ENCODE measurements at regions not wholly inside any gene's neighbourhood (a gene's known extent, or its start where the extent isn't known, plus 50 kb on each side); places are given as distances from the start of the nearest gene placed in this dataset.

DNA sequence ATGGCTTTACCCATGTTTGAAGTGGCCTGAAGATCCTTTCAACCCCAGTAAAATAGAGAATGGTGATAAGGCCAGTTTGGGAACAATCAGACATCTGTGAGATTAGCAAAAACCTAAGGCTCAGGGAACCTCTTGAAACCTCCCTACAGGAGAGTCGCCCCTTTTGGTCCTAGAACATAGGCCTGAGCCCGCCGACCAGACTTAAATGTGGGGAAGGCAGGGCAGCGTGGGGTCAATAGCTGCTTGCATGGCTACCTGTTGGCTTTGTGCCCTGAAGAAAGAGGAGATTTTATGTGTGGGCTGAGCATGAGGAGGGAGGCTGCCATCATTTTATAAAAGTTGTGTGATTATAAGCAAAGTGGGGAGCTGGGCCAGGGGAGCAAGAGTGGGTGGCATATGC, 97.6 kb upstream of the TBX20 start:
- H3F3A ChIP-seq (ENCODE audit: insufficient read depth, low read length, poor library complexity, severe bottlenecking) = no peaks in the 10 kb centered on the region
- H3K79me2 ChIP-seq (replicated peaks; ENCODE audit: insufficient read depth, low read length) = no peaks in the 10 kb centered on the region
- TF ChIP-seq MXI1 (conservative IDR thresholded peaks at IDR 0.05; ENCODE audit: poor library complexity, severe bottlenecking) (no peak), POLR2AphosphoS5 (IDR thresholded peaks at IDR 0.05) (no peak), SMC3 (conservative IDR thresholded peaks at IDR 0.05; ENCODE audit: poor library complexity) (no peak), EP300 (conservative IDR thresholded peaks at IDR 0.05; ENCODE audit: poor library complexity, severe bottlenecking) (no peak), RAD21 (conservative IDR thresholded peaks at IDR 0.05) (no peak), EZH2 (IDR thresholded peaks at IDR 0.05; ENCODE audit: borderline replicate concordance, insufficient read depth, low read length, poor library complexity, severe bottlenecking) (no peak), TAF1 (IDR thresholded peaks at IDR 0.05; ENCODE audit: low read depth) (no peak)
- TF ChIP-seq, protein P1, sequence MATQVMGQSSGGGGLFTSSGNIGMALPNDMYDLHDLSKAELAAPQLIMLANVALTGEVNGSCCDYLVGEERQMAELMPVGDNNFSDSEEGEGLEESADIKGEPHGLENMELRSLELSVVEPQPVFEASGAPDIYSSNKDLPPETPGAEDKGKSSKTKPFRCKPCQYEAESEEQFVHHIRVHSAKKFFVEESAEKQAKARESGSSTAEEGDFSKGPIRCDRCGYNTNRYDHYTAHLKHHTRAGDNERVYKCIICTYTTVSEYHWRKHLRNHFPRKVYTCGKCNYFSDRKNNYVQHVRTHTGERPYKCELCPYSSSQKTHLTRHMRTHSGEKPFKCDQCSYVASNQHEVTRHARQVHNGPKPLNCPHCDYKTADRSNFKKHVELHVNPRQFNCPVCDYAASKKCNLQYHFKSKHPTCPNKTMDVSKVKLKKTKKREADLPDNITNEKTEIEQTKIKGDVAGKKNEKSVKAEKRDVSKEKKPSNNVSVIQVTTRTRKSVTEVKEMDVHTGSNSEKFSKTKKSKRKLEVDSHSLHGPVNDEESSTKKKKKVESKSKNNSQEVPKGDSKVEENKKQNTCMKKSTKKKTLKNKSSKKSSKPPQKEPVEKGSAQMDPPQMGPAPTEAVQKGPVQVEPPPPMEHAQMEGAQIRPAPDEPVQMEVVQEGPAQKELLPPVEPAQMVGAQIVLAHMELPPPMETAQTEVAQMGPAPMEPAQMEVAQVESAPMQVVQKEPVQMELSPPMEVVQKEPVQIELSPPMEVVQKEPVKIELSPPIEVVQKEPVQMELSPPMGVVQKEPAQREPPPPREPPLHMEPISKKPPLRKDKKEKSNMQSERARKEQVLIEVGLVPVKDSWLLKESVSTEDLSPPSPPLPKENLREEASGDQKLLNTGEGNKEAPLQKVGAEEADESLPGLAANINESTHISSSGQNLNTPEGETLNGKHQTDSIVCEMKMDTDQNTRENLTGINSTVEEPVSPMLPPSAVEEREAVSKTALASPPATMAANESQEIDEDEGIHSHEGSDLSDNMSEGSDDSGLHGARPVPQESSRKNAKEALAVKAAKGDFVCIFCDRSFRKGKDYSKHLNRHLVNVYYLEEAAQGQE (IDR thresholded peaks at IDR 0.05; ENCODE audit: borderline replicate concordance) = no peak
- TF ChIP-seq, protein P2, sequence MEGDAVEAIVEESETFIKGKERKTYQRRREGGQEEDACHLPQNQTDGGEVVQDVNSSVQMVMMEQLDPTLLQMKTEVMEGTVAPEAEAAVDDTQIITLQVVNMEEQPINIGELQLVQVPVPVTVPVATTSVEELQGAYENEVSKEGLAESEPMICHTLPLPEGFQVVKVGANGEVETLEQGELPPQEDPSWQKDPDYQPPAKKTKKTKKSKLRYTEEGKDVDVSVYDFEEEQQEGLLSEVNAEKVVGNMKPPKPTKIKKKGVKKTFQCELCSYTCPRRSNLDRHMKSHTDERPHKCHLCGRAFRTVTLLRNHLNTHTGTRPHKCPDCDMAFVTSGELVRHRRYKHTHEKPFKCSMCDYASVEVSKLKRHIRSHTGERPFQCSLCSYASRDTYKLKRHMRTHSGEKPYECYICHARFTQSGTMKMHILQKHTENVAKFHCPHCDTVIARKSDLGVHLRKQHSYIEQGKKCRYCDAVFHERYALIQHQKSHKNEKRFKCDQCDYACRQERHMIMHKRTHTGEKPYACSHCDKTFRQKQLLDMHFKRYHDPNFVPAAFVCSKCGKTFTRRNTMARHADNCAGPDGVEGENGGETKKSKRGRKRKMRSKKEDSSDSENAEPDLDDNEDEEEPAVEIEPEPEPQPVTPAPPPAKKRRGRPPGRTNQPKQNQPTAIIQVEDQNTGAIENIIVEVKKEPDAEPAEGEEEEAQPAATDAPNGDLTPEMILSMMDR (IDR thresholded peaks at IDR 0.05; ENCODE audit: poor library complexity, severe bottlenecking) = no peak
- no peak overlapping the region for H3K4me2 ChIP-seq (ENCODE audit: low read length)
- no peak overlapping the region for H3K4me3 ChIP-seq (ENCODE audit: low read length)
- H3K27me3 ChIP-seq (ENCODE audit: insufficient read depth, low read depth, low read length) = no peaks in the 10 kb centered on the region
- H3K9me3 ChIP-seq (ENCODE audit: low read length) = no peaks in the 10 kb centered on the region
- no peaks in the 10 kb centered on the region for H3K36me3 ChIP-seq (ENCODE audit: insufficient read depth, low read length)
- H2AFZ ChIP-seq (ENCODE audit: low read depth, low read length) = no peak overlapping the region
- no peaks in the 10 kb centered on the region for H3K9me2 ChIP-seq (ENCODE audit: insufficient read depth, low read length)
- H4K20me1 ChIP-seq (ENCODE audit: insufficient read depth) = no peaks in the 10 kb centered on the region
- H3K27ac ChIP-seq (ENCODE audit: low read length) = no peak overlapping the region
- no peak overlapping the region for H3K9ac ChIP-seq (ENCODE audit: low read length)

DNA sequence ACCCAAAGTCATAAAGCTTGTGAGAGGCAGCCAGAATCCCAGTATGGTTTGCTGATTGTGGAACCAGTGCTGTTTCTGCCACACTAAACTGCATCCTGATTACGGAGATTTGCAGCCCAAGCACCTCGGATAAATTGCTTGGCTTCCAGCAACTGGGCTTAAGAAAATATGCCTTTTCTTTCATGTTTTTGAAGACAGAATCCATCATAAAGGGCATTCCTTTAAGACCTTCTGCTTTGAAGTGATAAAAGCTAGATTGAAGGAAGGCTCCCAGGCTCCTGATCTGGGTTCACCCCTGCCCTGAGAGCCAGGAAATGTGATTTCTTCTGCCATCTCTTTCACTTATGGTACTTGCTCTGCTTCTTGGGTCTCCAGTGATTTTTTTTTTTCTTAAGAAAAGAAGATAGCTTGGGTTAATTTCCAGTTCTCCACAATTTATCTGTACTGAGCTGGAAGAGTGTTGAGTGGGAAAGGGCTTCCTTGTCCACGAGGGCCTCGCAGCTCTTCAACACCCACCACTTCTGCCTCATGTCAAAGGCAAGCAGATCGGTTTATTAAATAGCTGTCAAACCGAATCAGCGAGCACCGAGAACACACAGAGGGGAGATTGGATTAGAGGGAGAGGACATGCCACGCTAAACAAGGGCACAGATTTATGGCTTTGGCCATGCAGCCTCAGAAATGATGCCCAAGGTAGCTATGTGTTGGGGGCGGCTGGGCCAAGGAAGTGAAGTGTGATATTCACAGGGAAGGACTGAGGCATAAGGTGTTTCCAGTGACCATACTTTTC, 94.9 kb upstream of the TBX20 start:
- no peaks in the 10 kb centered on the region for H3K9me2 ChIP-seq (ENCODE audit: insufficient read depth, low read length)
- no peak overlapping the region for H3K9ac ChIP-seq (ENCODE audit: low read length)
- TF ChIP-seq, protein P2 (IDR thresholded peaks at IDR 0.05; ENCODE audit: poor library complexity, severe bottlenecking) = no peak
- TF ChIP-seq RAD21 (conservative IDR thresholded peaks at IDR 0.05) (no peak), EP300 (conservative IDR thresholded peaks at IDR 0.05; ENCODE audit: poor library complexity, severe bottlenecking) (no peak), EZH2 (IDR thresholded peaks at IDR 0.05; ENCODE audit: borderline replicate concordance, insufficient read depth, low read length, poor library complexity, severe bottlenecking) (no peak), MXI1 (conservative IDR thresholded peaks at IDR 0.05; ENCODE audit: poor library complexity, severe bottlenecking) (no peak), SMC3 (conservative IDR thresholded peaks at IDR 0.05; ENCODE audit: poor library complexity) (no peak), TAF1 (IDR thresholded peaks at IDR 0.05; ENCODE audit: low read depth) (no peak), POLR2AphosphoS5 (IDR thresholded peaks at IDR 0.05) (no peak)
- TF ChIP-seq, protein P1 (IDR thresholded peaks at IDR 0.05; ENCODE audit: borderline replicate concordance) = no peak
- H3K27ac ChIP-seq (ENCODE audit: low read length) = no peak overlapping the region
- no peak overlapping the region for H3K4me2 ChIP-seq (ENCODE audit: low read length)
- no peaks in the 10 kb centered on the region for H3K79me2 ChIP-seq (replicated peaks; ENCODE audit: insufficient read depth, low read length)
- H3K36me3 ChIP-seq (ENCODE audit: insufficient read depth, low read length) = no peaks in the 10 kb centered on the region
- no peak overlapping the region for H3K4me3 ChIP-seq (ENCODE audit: low read length)
- no peaks in the 10 kb centered on the region for H3K9me3 ChIP-seq (ENCODE audit: low read length)
- H2AFZ ChIP-seq (ENCODE audit: low read depth, low read length) = no peak overlapping the region
- H4K20me1 ChIP-seq (ENCODE audit: insufficient read depth) = no peaks in the 10 kb centered on the region
- no peaks in the 10 kb centered on the region for H3K27me3 ChIP-seq (ENCODE audit: insufficient read depth, low read depth, low read length)
- no peaks in the 10 kb centered on the region for H3F3A ChIP-seq (ENCODE audit: insufficient read depth, low read length, poor library complexity, severe bottlenecking)
